Coronary artery (tissue), 2 donors: ENCODE measurements at regions not wholly inside any gene's neighbourhood (a gene's known extent, or its start where the extent isn't known, plus 50 kb on each side); places are given as distances from the start of the nearest gene placed in this dataset.

Experiments
- DNase-seq: peaks from one replicate; pipeline ENCODE4 v3.0.0-alpha.2; 2017; ENCODE audit warnings: low spot score
- H3K27ac ChIP-seq, 2 donors: fragments of 200-600 bp; sonication (generic); one replicate each; pipeline ENCODE4 v1.5.1; 2016 to 2019
- H3K4me3 ChIP-seq: fragments of 200-600 bp; sonication (generic); 2 replicates; pipeline ENCODE4 v1.5.1; 2016; ENCODE audit warnings: mild to moderate bottlenecking, moderate library complexity
- TF ChIP-seq, protein P1 (sequence below): fragments of 200-600 bp; sonication (generic); IDR thresholded peaks from one replicate; pipeline ENCODE4 v1.5.1; 2019; ENCODE audit warnings: antibody characterized with exemption

DNA sequence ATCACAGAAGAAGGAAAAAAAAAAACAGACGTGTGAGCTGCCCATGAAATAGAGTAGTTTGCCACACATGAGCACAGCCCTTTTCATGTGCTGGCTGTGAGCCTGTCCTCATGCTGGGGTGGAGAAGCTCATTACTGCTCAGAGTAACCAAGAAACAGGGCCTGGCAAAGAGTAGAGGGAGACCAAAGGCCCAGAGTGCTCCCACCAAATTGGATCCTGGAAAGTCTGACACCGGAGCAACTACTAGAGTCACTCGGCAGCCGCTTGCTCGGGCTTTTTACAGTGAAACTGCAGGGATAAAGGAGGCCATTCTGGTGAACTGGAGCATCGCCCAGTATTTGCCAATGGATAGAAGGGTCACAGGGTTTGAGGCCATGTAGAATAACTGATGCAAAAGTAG, 64.4 kb upstream of the BARHL2 start:
- no peak overlapping the region for H3K27ac ChIP-seq
- H3K4me3 ChIP-seq, result no peak overlapping the region
- TF ChIP-seq, protein P1, sequence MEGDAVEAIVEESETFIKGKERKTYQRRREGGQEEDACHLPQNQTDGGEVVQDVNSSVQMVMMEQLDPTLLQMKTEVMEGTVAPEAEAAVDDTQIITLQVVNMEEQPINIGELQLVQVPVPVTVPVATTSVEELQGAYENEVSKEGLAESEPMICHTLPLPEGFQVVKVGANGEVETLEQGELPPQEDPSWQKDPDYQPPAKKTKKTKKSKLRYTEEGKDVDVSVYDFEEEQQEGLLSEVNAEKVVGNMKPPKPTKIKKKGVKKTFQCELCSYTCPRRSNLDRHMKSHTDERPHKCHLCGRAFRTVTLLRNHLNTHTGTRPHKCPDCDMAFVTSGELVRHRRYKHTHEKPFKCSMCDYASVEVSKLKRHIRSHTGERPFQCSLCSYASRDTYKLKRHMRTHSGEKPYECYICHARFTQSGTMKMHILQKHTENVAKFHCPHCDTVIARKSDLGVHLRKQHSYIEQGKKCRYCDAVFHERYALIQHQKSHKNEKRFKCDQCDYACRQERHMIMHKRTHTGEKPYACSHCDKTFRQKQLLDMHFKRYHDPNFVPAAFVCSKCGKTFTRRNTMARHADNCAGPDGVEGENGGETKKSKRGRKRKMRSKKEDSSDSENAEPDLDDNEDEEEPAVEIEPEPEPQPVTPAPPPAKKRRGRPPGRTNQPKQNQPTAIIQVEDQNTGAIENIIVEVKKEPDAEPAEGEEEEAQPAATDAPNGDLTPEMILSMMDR, result no peak
- no peak for DNase-seq

DNA sequence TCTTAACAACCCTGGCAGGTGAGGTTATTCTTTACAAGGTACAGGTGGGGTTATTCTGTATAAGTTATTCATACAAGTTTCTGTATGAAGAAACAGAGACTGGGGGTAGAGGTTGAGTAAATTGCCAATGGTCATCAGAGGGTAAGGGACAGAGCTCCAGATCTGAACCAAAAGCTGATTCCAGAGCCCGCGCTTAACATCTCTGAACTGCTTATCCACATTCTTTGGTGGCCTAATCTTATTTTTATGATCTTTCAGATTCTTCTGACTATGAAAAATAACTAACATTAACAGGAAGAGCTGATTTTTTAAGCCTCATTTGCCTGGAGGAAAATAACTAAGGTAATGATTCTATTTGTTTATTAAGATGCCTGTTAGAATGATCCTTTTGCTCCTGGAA, 63.9 kb upstream of the BARHL2 start:
- no peak for DNase-seq
- Histone ChIP-seq H3K4me3 (no peak overlapping the region), H3K27ac (no peak overlapping the region)
- TF ChIP-seq, protein P1, result no peak

DNA sequence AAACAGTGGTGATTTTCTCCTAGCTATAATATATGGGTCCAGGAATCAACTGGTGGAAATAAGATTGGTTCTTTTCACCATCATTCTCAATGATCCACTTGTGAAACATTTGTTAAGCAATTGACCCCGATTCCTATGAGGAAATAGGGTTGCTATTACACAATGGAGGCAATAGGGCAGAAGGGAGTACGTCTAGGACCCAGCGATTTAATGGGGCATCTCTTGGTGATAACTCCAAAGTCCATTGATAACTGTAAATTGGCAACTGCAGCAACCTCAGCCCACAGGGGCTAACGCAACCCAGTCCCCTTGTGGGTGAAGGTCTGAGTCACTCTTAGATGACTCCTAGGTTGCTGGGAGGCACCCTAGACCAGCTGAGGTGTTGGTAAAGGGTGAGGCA, 62.5 kb upstream of the BARHL2 start:
- Histone ChIP-seq H3K4me3 (no peak overlapping the region), H3K27ac (no peak overlapping the region)
- DNase-seq, result no peak
- TF ChIP-seq, protein P1, result no peak

DNA sequence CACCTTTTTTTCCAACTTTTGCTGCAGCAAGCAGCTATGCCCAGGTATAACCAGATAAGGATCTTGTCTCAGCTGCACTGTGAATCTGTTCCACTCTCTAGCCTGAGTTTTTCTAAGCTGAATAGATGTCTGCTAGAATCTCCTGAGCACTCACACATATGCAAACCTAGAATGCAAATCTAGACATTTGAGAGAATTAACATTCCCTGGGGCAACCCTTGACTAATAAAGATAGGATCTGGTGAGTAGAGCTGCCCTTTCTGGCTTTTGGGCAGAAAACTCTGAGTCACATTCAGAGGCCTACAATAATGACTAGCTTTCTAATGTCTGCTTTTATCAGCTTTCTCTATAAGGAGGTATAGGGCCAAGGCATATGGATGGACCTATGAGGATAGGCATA, 61.4 kb upstream of the BARHL2 start:
- no peak overlapping the region for H3K27ac ChIP-seq
- TF ChIP-seq, protein P1, result no peak
- no peak overlapping the region for H3K4me3 ChIP-seq
- no peak for DNase-seq

DNA sequence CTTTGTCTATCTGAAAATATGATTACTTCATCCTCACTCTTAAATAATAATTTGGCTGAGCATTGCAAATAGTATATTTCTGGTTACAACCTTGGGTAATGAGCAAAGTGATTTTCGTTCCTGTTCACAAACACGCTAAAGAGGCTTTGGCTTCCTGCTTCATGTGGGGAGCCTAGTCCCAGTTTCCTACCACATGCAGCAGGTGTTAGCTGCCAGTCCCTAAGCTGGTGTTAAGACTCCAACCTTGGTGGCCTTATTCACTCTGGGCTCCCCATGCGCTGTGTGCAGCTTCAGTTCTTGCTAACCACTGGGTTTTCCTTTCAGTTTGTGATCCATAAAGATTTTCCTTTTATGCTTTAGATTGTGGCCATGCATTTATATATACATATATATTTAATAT, 56.7 kb upstream of the BARHL2 start:
- TF ChIP-seq, protein P1, result no peak
- H3K4me3 ChIP-seq, result no peak overlapping the region
- no peak for DNase-seq
- H3K27ac ChIP-seq, result no peak overlapping the region

DNA sequence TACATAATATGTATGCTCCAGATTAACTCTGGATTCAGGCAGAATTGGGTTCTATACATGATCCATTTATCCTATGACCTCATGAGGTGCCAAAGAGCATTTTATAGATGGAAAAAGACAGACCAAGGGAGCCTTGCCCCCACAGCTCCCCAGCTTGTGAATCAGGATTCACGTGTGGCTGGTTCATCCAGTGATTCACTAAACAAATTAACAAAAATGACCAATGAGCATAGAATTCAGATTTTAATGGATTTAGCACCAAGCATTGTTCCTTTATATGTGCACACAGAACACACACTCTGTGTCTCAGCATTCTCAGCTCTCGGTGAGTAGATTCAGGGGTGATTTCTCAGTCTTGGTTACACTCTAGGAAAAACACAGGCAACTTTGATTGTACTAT, 51.7 kb upstream of the BARHL2 start:
- Histone ChIP-seq H3K4me3 (no peak overlapping the region), H3K27ac (no peak overlapping the region)
- TF ChIP-seq, protein P1, result no peak
- DNase-seq, result no peak

DNA sequence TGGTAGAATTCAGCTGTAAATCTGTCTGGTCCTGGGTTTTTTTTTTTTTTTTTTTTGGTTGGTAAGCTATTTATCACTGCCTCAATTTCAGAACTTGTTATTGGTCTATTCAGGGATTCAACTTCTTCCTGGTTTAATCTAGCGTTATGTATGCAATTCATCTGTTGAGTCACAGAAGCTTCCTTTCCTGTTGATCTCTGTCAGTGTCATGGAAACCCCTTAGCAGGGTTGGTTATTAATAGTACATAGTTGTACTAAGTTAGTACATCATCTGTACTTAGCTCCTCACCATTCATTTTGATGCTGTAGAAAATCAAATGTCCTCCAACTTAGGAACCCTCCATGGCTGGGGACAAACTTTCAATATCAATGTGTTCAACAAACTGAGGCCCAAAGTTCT, 51.0 kb upstream of the BARHL2 start:
- TF ChIP-seq, protein P1, result no peak
- Histone ChIP-seq H3K4me3 (no peak overlapping the region), H3K27ac (no peak overlapping the region)
- no peak for DNase-seq
